ENCODE measurements at regions not wholly inside any gene's neighbourhood (a gene's known extent, or its start where the extent isn't known, plus 50 kb on each side); places are given as distances from the start of the nearest gene placed in this dataset.

GRCh38 chr2:209323738-209324137, 100.1 kb upstream of the MAP2 start:
- no peak overlapping the region for H3K27ac ChIP-seq (ENCODE audit: low read depth in 2 of 2, low read length in 2 of 2)

GRCh38 chr2:209324281-209324680, 99.6 kb upstream of the MAP2 start:
- DNase-seq (no peak), FAIRE-seq (no peak)
- H3K27ac ChIP-seq (ENCODE audit: low read depth in 2 of 2, low read length in 2 of 2) = no peak overlapping the region
- TF ChIP-seq CTCF (IDR thresholded peaks at IDR 0.05; ENCODE audit: borderline replicate concordance, extremely low read depth, insufficient read depth) = no peak
- H3K36me3 ChIP-seq (ENCODE audit: control insufficient read depth in 2 of 3, insufficient read depth in 3 of 3, low read length in 3 of 3) = no peaks in the 10 kb centered on the region
- no peaks in the 10 kb centered on the region for H3K4me1 ChIP-seq (ENCODE audit: control insufficient read depth in 2 of 3, insufficient read depth in 2 of 3, low read depth in 1 of 3, low read length in 3 of 3)
- no peaks in the 10 kb centered on the region for H3K9me3 ChIP-seq (ENCODE audit: control insufficient read depth in 2 of 3, insufficient read depth in 1 of 3, low read length in 3 of 3)
- H3K9ac ChIP-seq (ENCODE audit: low read length in 3 of 3) = no peak overlapping the region
- H3K4me3 ChIP-seq (ENCODE audit: low read length in 3 of 3) = no peak overlapping the region
- no peaks in the 10 kb centered on the region for H3K27me3 ChIP-seq (ENCODE audit: control insufficient read depth, insufficient read depth, low read length)
- intact Hi-C loops (cut with DNase I) = no loop called here

More at GRCh38 chr2:209323738-209324137, 100.1 kb upstream of the MAP2 start:
- no peaks in the 10 kb centered on the region for H3K27me3 ChIP-seq (ENCODE audit: control insufficient read depth, insufficient read depth, low read length)
- DNase-seq = no peak
- H3K9ac ChIP-seq (ENCODE audit: low read length in 3 of 3) = no peak overlapping the region
- no peak overlapping the region for H3K4me3 ChIP-seq (ENCODE audit: low read length in 3 of 3)
- no peaks in the 10 kb centered on the region for H3K9me3 ChIP-seq (ENCODE audit: control insufficient read depth in 2 of 3, insufficient read depth in 1 of 3, low read length in 3 of 3)
- TF ChIP-seq CTCF (IDR thresholded peaks at IDR 0.05; ENCODE audit: borderline replicate concordance, extremely low read depth, insufficient read depth) = no peak
- FAIRE-seq = no peak
- H3K4me1 ChIP-seq (ENCODE audit: control insufficient read depth in 2 of 3, insufficient read depth in 2 of 3, low read depth in 1 of 3, low read length in 3 of 3) = no peaks in the 10 kb centered on the region
- H3K36me3 ChIP-seq (ENCODE audit: control insufficient read depth in 2 of 3, insufficient read depth in 3 of 3, low read length in 3 of 3) = no peaks in the 10 kb centered on the region
- intact Hi-C loops (cut with DNase I) = no loop called here

GRCh38 chr2:209331291-209331844, 92.5 kb upstream of the MAP2 start:
- peak; percentile 50 for TF ChIP-seq CTCF (IDR thresholded peaks at IDR 0.05; ENCODE audit: borderline replicate concordance, extremely low read depth, insufficient read depth)
- no peaks in the 10 kb centered on the region for H3K27me3 ChIP-seq (ENCODE audit: control insufficient read depth, insufficient read depth, low read length)
- no peaks in the 10 kb centered on the region for H3K9me3 ChIP-seq (ENCODE audit: control insufficient read depth in 2 of 3, insufficient read depth in 1 of 3, low read length in 3 of 3)
- H3K9ac ChIP-seq (ENCODE audit: low read length in 3 of 3) = no peak overlapping the region
- H3K4me3 ChIP-seq (ENCODE audit: low read length in 3 of 3) = no peak overlapping the region
- peak in 2 of 5 donors; percentile 55 to 62 for DNase-seq
- intact Hi-C loops (cut with DNase I) = no loop called here
- FAIRE-seq = peak; percentile 11
- no peaks in the 10 kb centered on the region for H3K36me3 ChIP-seq (ENCODE audit: control insufficient read depth in 2 of 3, insufficient read depth in 3 of 3, low read length in 3 of 3)
- H3K27ac ChIP-seq (ENCODE audit: low read depth in 2 of 2, low read length in 2 of 2) = no peak overlapping the region
- H3K4me1 ChIP-seq (ENCODE audit: control insufficient read depth in 2 of 3, insufficient read depth in 2 of 3, low read depth in 1 of 3, low read length in 3 of 3) = no peaks in the 10 kb centered on the region

All from kidney (tissue), 13 donors.